HG03066 (cell line): ENCODE measurements at regions not wholly inside any gene's neighbourhood (a gene's known extent, or its start where the extent isn't known, plus 50 kb on each side); places are given as distances from the start of the nearest gene placed in this dataset.

Source experiments
- ATAC-seq: cut with Tn5 transposase; IDR thresholded peaks from one replicate; pipeline ENCODE4 v1.9.1; 2021; ENCODE audit warnings: low read depth; ENCODE audit not compliant: unreplicated experiment

DNA sequence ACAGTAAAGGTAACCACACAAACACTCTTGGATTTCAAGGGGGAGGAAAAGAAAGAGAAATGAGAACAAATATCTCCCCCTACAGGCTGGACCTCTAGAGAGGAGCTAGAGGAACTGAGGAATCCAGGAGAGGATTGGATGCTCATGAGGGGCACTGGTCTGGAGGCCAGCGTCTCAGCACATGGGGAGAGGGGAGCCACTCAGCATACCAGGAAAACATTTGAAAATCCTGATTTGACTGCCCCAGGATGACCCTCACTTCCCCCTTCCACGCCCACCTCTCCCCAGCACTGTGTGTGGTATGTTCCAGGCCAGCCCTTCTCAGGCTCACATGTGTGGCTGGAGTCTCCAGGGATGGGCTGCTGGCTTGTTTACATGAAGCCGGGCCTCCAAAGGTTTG lies 396.8 kb upstream of the ID2 start:
- no peak for ATAC-seq

DNA sequence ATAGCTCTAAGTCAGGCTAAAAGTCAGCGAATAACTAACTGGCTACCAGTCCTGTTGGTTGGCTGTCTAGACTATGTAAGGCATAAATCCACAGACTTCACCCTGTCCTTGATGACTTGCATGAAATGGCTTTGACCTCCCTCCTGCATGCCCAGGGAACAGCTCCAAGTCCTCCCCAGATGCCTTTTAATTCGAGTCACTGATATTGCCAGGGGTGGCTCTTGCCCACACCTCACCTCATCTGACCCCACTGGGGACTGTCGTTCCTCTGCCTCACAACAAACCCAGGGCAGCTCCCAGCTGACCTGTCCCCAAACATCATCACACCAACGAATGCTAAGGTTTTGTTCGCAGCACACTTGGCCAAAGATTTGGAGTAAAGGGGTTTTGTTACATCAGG lies 396.0 kb upstream of the ID2 start:
- no peak for ATAC-seq

DNA sequence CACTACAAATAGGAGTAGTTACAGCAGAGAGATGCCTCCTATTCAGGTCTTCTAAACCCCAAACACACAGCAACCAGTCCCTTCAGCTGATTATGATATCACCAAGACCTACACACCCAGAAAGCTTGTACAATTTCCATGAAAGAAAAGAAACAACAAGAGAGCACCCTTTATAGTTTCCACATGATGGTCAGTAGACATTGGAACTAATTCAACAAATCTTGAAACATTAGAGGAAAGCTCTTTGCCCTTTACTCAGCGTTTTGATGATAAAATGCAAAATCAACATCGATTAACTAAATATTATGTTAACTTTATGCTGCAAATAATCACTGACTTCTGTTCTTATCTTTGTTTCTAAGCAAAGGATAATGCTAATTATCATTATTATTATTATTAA lies 393.6 kb upstream of the ID2 start:
- ATAC-seq = no peak

DNA sequence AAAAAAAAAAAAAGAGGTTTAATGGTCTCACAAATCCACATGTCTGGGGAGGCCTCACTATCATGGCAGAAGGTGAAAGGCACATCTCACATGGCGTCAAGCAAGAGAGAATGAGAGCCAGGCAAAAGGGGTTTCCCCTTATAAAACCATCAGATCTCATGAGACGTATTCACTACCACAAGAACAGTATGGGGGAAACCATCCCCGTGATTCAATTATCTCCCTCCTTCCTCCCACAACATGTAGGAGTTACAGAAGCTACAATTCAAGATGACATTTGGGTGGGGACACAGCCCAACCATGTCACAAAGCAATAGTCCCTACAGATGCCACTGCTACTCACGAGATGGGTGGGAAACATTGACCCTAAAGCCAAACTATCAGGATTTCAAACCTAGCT lies 392.7 kb upstream of the ID2 start:
- ATAC-seq = no peak

DNA sequence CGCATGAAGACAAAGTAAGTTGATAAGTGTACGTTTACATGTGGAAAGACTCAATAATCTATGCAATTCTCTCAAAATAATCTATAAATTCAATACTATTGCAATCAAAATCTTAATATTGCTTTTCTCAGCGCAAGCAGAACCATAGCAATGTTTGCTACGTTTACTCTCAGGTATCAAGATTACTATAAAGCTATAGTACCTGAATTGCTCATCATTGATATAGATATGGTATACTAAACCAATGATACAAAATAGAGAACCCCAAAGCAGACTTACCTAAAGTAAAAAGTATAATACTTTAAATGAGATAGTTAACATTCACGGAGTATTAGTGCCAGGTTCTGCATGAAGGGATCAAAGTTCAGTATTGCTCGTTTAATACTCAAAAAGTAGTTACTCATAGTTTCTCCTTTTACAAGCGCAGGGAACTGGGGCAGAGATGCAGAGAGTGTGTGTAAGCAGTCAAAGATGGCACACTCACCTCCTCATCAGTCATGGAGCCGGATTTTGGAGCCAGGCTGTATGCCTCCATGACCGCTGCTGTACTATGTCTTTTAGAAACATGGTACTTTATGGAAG lies 391.0 kb upstream of the ID2 start:
- ATAC-seq = no peak

DNA sequence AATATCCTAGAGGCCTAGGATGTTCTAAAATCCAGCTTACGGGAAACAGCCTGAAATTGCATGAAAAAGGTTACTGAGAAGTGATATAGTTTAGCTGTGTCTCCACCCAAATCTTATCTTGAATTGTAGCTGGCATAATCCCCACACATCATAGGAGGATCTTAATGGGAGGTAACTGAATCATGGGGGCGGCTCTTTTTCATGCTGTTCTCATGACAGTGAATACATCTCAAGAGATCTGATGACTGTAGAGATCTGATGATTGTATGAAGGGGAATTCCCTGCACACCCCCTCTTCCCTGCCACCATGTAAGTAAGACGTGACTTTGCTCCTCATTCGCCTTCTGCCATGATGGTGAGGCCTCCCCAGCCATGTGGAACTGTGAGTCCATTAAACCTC lies 385.6 kb upstream of the ID2 start:
- no peak for ATAC-seq

DNA sequence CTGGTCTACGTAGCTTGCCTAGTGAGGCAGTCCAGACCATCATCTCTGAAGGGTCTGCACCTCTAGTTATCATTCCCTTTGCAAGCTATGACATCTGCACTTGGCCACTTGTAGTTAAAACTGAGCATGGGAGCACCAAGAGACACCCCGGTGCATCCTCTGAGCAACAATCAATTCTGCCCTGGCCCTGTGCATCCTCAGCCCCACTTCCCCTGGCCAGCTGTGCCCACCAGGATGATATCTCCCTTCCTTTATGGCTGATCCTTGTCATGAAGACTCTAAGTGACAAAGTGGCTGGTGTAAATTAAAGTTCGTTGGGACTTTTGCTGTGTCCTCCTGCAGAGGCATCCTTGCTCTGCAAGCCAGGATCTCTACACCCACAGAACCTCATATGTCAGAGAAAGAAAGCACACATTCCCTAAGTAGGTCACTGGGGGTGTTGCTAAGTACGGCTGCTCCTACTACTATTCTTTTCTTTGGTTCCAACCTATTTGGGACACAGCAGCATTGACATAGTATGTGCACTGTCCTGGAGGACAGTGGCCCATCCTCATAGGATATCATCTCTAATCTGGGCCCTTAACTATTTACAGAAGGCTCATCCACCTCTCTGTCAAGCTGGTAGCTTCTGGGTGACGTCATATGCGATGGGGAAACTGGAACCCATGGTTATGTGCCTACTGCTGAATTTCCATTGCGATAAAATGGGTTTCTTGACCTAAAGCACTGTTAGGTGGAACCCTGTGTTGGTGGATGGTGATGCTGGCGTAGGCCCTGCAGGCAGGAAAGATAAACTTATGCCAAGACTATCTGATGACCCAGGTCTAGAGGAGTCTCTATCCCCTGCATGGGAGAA lies 384.3 kb upstream of the ID2 start:
- no peak for ATAC-seq

DNA sequence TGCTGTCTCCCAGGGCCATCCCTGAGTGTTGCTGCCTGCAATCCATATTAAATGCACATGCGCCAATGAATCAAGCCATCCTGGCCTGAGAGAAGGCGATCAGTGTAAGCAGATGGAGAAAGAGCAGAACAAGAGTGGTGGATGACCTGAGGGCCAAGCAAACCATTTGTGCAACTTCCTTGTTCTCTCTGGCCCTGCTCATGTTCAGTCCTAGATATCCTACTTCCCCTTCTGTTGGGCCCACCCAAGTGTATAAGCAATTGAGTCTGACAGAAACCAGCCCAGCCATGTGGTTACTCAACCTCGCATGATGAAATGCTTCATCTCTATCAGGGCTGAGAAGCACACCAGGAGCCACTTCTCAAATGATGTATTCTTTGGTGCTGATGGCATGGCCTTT lies 383.1 kb upstream of the ID2 start:
- ATAC-seq = no peak

DNA sequence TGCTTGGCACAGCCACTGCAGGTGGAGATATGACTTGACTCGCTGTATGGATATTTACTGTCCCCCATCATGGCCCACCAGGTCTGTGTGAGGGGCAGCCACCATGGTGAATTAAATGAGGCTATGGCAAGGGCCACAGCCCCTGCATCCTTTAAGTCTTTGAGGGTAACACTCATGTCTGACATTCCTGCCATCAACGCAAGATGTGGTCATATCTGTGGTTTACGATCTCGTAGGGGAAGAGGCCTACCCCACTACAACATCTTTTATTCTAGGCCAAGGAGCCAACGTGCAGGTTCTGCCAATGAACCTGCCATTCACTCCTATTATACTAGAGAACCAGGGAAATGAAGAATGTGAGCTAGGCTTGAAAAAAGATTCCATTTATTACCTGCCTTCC lies 381.6 kb upstream of the ID2 start:
- no peak for ATAC-seq

DNA sequence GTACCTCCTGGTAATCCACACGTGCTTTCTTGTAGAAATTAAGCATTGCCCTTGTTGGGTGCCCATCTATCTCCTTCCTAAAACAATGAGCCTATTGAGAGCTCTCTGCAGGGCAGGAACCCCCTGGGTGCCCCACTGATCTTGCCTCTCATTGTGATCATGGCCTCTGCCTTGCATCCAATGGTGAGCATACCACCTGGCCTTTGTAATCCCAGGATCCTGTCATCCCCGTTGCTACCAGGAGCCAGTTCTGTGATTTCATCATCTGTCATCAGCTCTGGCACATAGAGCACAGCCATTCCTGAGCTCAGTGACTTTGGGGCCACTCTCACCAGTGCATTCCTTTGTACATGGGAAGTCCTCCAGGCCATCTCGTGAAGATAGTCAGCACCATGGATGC lies 381.0 kb upstream of the ID2 start:
- ATAC-seq = no peak

DNA sequence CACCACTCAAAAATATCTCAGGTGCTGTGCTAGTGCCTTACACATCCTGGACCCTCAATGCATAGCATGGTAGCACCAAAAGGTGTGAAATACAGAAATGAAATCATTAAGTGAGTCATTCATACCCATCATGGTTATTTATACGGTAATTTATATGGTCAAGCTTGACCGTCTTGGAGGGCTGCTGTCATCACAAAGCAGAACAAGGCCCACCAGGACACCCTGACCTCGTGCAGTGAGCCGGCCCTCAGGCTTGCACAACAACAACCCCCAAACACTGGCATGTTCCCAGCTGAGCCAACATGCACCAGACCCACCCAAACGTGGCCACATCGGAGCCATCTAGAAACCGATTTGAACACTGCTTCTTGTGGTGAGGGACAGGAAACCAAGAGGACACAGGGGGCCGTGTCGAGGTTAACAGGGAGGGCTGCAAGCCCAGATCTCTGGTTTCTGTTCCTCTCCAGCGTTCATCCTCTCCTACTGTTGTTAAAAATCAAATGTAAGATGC lies 378.5 kb upstream of the ID2 start:
- ATAC-seq = peak; percentile 68

DNA sequence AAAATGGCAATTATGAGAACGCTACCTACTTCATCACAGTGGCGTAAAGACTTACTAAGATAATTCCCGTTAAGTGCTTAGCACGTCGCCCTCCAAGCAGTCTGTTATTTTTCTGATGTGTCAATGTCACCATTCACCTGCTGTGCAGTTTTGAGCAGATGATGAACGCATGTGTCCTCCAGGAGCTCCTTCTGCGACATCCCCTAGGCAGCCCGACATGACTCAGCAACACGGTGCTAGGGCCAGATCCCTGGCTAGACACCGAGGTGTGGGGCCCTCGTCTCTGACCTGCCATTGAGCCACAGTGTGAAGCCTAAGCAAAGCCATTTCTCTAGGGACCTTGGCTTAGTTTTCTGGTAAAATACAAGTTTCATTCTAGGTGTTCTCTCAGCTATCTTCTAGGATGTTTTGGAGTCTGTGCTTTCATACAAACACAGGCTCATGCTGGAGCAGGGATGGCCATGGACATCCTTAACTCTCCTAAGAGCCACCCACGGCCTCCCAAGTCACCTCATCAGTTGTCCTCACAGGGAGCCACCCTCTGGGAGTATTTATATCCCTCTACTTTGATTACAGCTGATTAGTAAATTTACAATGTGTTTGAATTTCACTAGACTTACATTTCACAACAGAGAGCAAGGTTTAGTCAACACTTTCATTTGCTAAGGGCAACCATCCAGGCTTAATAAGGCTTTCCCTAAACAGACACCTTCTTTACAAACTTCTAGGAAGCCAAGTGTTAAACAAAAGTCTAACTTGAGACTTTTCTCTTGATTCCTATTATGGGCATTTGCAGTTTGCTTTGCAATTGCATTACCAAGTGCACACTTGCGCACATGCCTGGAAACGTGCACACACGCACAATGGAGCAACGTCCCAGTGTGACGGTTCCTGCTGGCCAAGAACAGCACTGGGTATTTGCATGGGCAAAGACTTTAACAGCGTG lies 376.8 kb upstream of the ID2 start:
- no peak for ATAC-seq

DNA sequence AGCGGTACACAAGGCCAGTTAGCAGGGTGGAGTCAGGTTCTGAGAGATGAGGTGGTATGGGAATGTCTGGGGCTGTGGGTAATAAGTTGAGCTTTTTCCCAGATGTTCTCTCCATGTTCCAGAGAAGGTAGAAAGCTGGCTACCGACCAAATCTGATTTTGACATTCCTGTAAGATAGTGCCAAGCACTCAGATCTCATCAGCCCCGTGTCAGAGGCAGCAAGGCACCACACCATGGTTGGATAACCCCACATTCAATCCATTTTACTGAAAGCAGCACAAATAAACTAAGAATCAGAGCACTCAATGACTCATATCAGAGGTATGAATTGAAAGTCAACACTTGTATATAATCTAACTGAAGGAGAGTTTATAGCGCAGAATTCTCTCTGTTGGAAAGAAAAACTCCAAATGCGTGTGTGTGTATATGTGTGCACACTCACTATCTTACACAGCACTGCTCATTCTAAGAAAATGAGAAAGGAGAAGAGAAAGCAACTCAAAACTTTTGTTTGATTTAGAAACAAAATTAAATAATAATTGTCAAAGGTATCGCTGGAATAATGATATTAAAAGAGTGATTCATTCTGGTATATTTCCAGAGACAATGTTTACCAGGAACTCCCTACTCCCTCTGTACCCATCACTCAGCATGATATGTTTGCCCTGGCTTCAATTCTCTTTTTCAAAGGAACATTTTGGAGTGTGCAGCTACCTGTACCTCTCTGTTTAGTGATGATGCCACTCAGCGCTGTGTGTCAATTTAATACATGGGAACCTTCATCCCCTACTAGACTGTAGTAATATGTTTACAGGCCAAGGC lies 375.1 kb upstream of the ID2 start:
- ATAC-seq = no peak

DNA sequence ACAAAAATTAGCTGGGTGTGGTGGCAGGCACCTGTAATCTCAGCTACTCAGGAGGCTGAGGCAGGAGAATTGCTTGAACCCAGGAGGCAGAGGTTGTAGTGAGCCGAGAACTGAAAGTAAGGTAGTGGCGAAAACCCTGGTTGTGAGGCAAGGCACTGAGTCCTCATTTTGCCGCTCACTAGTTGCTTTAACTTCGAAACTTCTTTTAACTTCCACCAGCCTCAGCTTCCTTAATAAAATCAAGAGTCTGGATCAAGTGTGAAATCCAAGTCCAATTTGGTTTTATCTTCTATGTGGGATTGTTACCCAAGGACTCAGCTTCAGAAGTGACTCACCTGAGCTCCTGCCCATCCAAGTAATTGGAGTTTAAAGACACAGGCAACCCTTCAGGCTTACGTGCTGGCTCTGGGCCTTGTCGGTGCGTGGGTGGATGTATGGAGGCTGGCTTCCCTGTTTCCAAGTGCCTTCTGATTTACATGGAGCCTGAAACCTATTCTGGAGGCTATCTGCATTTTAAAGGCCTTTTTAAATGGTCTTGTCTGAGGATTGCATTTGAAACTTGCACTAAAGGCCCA lies 374.2 kb upstream of the ID2 start:
- no peak for ATAC-seq

DNA sequence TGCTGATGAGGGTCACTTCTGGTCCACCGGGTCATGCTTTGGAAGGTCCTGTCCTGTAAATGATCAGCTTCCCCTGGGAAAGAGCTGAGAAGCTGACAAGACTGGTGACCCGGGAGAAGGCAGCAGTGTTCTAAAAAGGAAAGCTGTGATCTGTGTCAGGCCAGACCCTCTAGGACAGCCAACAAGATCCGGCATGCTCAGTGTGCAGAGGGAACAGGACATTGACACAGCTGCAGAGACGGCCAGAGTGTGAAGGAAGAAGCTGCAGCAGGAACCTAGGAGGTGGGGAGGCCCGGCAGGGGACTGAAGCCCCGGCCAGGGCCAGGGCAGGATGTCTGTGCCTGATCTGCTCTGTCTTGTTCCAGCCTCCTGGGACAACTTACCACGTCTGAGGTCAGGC lies 372.7 kb upstream of the ID2 start:
- no peak for ATAC-seq

DNA sequence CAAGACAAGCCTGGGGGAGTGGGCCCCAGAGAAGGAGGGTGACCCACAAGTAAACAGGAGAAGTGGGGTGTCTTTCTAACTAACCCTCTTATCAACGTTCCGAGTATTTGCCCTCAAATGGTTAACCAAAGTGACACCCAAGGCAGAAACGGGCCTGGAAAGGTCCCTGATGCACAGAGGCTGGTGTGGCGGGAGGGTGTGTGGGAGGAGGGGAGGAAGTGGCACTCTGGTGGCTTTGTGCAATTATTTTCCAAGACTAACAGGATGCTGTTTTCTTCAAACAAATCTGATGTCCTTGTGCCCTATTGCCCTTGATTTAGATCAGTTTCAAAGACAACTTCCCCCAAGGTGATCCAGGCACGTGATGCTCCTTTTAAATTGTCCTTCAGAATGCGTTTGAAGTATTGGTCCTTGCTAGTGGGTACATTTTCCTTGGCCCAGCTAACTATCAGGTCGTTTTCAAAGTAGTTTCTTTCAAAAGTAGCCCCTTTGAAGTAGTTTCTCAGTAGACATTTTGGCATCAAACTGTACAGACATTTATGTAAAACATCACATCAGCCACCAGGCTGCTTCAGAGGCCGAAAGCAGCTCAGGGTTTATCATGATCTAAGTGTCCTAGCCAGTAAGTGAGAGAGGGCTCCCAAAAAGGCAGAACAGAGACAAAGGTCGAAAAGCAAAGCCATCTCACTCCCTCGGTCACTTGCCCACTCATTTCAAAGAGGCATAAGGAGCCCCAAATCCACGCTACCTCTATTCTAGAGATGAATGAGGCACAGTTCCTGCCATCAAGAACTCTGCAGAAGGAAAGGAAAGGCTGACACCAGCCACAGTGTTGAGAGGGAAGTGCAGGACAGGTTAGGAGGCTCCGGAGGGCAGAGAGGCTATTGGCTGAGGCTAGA lies 371.1 kb upstream of the ID2 start:
- no peak for ATAC-seq

DNA sequence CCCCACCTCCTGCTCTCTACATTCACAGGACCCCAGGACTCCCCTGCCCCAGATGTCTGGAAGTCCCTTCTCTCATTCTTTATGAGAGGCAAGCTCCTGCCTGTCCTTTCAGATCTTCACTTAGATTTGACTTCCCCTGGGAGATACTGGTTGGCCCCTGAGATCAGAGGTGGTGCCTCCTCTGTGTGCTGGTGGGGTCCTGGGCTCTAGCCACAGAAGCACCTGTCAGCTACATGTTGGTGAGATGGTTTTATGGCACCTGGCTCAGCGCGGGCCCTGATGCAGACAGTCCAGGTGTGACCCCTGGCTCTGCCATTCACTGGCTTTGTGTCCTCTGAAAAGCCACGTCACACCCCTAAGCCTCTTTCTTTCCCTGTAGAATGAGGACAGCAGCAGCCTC lies 369.6 kb upstream of the ID2 start:
- no peak for ATAC-seq

DNA sequence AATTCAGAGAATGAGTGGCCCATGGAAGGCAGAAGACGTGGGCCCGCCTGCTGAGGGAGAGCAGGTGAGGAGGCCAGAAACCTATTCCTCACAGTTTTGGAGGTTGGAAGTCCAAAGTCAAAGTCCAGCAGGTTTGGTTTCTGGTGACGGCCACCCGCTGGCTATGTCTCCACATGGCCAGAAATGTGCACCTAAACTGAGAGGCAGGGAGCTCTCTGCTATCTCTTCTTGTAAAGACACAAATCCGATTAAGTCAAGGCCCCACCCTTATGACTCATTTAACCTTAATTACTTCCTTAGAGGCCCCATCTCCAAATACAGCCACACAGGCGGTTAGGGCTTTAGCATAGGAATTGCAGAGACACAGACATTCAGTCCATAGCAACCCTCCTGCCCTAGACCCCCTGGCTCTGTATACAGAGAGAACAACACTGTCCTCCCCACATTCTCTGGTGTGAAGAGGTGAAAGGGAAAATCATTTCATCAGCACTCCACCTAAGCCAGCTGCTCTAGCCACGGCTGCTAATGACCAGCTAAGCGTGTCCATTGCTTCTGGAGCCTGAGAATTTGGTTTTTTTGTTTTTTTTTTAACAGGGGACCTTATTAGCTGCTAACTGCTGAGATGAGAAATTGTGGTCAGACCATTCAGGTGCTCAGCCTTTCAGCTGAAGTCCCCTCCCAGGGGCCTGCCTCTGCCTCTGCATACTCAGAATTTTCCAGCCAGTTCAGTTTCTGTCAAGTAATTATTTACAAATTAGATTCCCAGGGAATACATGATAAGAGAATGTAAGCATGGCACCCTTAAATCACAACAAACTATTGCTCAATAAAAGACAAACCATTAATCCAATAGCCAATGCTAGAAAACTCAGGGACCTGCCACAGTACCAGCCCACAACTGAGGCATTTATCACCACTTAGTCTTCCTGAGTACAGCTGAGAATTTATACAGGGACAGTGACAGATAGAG lies 368.7 kb upstream of the ID2 start:
- ATAC-seq = peak; percentile 88
